Dedifferentiated amniotic fluid mesenchymal stem cell (primary cell): ENCODE measurements at regions not wholly inside any gene's neighbourhood (a gene's known extent, or its start where the extent isn't known, plus 50 kb on each side); places are given as distances from the start of the nearest gene placed in this dataset.
"Not testable (repeated sequence)": the region's sequence is repeated elsewhere in the genome, so short reads cannot be mapped to it uniquely, and the experiment has no call there.

Experiments
- DNase-seq: peaks from one replicate; pipeline ENCODE4 v3.0.0-alpha.2; 2016; ENCODE audit errors: extremely low spot score

GRCh38 chr1:206256935-206257334, 53.6 kb downstream of the SRGAP2 start:
- DNase-seq: not testable (repeated sequence)

DNA sequence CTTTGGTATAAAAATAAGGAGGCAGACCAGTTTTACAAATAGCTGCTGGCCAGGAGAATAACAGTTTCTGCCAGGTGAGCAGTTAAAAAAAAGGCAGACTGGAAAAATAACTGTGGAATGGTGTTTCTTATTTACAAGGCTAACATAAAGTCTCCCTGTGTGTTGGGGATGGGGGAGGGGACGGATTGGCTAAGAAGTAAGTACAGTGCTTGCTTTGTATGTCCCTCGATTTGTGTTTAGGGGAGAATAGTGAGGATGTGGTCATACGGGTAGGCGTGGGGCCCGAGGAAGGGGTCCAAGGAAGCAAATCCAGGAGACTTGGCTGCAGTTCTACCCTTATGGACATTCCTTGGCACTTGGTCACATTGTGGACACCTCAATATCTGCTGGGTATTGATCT, 58.1 kb downstream of the SRGAP2 start:
- DNase-seq: not testable (repeated sequence)

- not testable (repeated sequence) for DNase-seq
Measured at GRCh38 chr1:206262424-206262823, 59.1 kb downstream of the SRGAP2 start.

DNA sequence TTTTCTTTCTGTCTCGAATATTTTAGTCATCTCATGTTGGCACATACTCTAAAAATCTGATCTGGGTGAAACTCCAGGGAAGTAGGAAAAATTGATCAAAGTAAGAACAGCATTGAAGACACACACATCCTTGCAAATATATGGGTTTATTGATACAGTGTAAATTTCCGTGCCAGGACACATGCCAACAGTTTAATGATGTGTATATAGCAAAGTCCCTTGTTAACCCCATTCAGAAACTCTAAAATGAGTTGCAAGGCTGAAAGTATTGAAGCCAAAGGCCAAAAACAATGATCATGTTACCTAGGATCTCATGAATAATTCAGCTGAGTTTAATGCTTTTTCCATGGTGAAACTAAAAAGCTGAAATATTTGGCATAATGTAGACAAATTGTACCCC, 61.6 kb downstream of the SRGAP2 start:
- DNase-seq: not testable (repeated sequence)

- not testable (repeated sequence) for DNase-seq
Measured at GRCh38 chr1:206271153-206271552, 67.8 kb downstream of the SRGAP2 start.

DNA sequence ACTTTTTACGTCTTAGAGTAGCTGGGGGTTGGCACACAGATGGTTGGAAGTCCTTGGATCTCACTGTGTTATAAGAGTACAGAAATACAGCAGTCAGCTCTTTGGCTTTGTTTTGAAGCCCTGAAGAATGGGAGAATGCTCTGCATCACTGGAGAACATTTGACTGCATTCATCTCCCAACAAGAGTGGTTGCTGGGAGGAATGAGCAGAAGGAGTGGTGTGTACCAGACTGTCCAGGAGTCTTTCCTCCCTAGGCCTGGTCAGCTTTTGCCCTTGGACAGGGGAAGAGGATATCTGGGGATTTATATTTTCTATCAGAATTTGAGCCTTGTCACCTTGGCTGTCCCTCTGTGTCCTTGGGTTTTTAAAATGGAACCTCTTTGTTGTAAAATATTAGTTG, 69.8 kb downstream of the SRGAP2 start:
- DNase-seq: not testable (repeated sequence)

DNA sequence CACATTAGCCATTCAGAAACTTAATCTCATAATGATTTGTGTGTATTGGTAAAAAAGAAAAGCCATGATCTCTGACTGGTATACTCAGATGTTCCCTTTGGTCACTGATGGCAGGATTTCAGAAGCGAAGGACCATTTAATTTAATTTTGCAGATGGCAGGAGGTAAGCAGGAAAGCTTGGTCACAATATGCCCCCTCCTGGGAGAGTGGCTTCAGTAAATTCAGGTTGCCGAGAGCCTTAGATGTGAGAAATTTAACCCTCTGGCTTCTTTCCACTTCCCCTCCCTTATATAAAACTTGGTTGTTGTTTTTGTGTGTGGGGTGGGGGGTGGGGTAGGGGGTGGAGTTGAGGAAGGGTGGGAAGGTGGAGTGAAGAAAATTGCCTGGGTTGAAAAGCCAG, 72.8 kb downstream of the SRGAP2 start:
- not testable (repeated sequence) for DNase-seq

DNA sequence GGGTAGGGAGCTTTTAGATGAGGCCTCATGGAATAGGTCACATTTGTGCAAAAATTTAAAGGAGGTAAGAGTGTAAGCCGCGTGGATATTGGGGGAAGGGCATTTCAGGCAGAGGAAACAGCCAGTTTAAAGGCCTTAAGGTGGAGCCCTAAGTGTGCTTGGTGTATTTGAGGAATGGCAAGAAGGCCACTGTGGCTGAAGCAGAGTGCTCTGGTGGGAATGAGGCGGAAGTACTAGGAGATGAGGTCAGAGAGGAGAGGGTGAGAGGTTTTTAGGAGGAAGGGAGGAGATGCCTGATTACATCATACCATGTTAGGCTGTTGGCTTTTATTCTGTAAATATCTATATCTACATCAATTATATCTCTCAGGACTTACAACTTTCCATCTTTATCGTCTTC, 75.3 kb downstream of the SRGAP2 start:
- DNase-seq: not testable (repeated sequence)

- DNase-seq: not testable (repeated sequence)
Measured at GRCh38 chr1:206280683-206281082, 77.3 kb downstream of the SRGAP2 start.

DNA sequence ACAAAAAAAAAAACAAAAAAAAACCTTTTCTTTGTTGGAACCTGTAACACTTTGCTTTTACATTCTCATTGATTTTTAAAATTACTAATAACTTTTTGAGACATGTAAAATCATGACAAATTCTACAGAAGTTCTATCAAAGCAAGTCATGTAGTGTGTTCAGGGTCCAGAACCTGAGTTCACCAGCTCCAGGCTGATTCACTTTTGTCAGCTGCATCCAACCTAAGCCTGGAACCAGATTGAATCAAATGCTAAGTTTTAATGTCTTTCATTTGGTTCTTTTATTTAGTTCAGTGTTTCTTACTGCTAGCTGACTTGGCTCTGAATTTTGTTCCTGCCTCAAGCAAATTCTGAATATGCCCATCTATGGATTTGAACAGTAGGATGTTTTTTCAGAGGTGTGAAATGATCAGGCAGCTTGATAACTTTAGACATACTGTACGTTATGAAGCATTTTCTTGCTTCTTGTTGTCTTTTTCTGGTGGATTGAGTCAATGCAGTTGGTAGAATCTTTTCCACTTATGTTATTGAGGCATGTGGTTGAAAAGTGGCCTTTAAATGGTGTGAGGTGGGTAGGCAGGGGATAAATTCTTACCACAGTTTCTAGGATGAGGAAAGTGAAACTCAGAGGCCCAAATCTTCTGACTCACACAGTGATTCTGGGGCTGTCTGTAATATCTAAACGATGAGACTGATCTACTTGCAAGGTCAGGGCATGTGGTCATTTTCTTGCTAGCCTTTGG, 78.7 kb downstream of the SRGAP2 start:
- DNase-seq: not testable (repeated sequence)

- not testable (repeated sequence) for DNase-seq
Measured at GRCh38 chr1:206285024-206285960, 82.0 kb downstream of the SRGAP2 start.

- not testable (repeated sequence) for DNase-seq
Measured at GRCh38 chr1:206287759-206288158, 84.4 kb downstream of the SRGAP2 start.

DNA sequence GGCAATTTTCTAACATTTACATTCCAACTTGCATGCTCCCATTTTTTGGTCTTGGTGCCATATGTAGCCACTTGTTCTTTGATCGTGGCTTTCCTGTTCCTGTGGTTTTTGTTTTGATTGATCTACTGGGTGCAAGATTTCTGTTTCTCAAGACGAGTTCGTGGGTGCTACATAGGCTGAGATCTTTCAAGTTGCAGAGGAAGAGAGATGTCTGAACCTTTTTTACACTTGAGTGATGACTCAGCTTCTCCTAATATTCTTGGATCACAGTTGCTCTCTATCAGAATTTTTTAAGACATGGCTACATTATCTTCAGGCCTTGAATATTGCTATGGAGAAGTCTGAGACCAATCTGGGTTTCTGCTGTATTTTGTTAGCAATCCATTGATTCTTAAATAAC, 85.1 kb downstream of the SRGAP2 start:
- not testable (repeated sequence) for DNase-seq

DNA sequence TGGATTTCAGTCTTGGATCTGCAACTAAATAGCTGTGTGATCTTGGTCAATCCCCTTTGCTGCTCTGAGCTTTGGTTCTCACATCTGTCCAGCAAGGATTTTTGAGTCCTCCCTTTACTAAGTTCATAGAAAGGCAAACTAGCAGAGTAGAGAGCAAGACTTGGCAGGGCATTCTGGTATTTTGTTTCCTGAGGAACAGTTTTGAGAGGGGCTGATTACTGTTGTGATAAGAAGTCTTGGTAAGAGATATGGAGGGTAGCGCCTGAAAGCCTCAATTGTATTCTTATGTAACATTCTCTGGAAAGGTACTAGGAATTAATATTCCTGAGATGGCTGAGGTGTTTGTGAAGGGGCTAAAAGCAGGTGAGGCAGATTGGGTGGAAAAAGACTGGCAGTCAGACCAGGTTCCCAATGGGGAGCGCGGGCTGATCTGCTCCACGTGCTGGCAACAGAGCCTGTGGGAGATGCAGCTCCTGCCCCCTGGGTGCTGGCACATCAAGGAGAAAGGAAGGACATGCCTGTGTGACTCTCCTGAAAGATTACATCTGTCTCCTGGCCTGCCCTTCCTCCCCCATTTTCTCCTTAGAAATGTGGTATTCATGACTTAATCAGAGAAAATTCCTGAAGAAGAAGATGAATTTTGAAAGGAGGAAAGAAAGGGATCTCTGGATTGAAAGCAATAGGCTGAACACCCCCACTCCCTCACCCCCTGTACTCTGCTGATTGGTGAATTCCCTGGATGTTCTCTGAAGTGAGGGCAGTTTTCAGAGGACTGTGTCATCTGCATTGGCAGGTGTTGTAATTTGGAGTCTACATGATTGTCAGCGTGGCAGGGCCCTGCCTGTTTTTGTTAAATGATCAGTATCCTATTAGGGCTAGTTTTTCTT, 94.0 kb downstream of the SRGAP2 start:
- not testable (repeated sequence) for DNase-seq

DNA sequence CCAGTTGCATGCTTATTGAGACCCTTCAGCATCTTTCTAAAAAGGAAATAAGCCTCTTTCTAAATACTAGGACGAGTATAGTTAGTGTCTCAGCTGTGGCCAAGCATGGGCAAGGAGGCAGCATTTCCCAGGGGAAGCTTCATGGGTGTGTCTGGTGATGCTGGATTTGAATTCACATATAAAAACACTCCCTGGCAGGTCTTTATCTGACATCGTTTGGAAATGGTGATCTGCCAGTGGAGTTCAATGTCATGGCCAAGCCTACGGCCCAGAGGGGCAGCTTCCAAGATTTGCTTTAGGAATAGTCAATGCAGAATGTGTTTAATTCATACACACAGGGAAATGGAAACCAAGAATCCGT, 94.7 kb downstream of the SRGAP2 start:
- not testable (repeated sequence) for DNase-seq

GRCh38 chr1:206299181-206299791, 95.9 kb downstream of the SRGAP2 start:
- DNase-seq: not testable (repeated sequence)

DNA sequence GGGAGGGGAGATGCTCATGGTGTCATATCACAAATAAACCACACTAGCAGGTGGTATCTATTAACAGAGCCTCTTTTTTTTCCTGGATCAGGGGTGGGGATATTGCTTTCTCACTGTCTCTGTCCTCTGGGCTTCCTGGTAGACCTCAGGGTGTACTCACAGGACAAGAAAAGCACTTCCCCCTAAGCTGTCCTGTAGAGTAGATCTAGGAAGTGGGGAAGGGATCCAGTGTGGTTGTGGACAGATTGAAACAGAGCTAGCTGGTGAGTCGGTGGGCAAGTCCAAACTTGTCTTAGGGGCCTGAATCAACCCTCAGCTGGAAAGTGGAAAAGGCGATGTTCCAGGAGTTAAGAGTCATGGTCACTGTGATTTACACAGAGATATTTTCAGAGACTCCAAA, 96.6 kb downstream of the SRGAP2 start:
- not testable (repeated sequence) for DNase-seq

GRCh38 chr1:206302056-206302455, 98.7 kb downstream of the SRGAP2 start:
- DNase-seq: peak; percentile 9

DNA sequence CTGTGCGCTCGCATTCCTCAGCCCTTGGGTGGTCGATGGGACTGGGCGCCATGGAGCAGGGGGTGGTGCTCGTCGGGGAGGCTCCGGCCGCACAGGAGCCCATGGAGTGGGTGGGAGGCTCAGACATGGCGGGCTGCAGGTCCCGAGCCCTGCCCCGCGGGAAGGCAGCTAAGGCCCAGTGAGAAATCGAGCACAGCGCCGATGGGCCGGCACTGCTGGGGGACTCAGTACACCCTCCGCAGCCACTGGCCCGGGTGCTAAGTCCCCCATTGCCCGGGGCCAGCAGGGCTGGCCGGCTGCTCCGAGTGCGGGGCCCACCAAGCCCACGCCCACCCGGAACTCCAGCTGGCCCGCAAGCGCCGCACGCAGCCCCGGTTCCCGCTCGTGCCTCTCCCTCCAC, 104.1 kb downstream of the SRGAP2 start:
- not testable (repeated sequence) for DNase-seq

- not testable (repeated sequence) for DNase-seq
Measured at GRCh38 chr1:206310948-206311347, 107.6 kb downstream of the SRGAP2 start.

DNA sequence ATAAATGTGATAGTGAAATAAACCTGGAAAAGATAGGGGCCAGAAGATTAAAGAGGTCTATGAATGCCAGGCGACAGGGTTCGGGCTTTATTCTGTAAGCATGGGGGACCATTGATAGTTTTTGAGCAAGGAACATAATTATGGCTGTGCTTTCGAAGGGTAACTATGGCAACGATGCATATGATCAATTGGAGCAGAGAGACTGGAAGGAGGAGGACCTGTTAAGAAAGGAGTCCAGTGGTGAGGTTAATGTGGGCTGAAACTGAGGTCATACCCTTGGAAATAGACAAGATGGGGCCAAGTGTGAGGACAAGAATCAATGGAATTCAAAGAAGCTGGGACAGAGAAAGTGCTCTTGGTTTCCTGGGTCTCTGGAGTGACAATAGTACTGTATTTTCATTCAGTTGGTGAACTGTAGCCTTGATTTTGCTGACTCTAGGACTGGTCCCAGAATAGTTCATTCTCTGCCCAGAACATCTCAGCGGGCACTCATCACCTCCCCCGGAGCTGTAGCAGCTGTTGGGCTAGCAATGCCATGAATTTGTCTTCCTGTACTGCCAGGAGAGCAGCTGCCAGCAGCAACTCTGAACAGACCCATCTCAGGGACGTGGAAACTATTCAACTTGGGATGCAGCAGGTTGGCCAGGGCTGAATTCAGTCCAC, 108.4 kb downstream of the SRGAP2 start:
- not testable (repeated sequence) for DNase-seq
